ENCODE measurements at regions not wholly inside any gene's neighbourhood (a gene's known extent, or its start where the extent isn't known, plus 50 kb on each side); places are given as distances from the start of the nearest gene placed in this dataset.

DNA sequence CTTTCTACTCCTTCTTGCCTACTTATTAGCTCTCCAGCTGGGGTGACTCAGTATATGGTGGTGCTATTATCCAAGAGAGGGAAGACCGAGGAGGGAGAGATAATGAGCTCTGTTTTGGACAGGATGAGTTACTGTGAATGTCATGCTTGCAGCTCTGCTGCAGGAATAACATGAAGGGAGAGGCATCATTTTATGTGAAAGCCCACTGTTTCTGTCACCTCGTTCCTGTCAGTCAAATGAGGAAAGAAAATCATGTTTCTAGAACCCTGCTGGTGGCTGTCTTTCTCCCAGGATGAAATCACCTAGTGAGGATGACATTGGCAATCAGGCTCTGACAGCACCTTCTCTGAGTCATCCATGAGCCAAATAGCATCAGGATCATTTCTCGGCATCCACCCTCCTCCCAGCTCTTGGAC, 1291.6 kb upstream of the AUTS2 start:
- no peak for DNase-seq (ENCODE audit: low spot score)

- no peak for DNase-seq (ENCODE audit: low spot score)
These were observed 1289.0 kb upstream of the AUTS2 start for GRCh38 chr7:68309271-68309670.

DNA sequence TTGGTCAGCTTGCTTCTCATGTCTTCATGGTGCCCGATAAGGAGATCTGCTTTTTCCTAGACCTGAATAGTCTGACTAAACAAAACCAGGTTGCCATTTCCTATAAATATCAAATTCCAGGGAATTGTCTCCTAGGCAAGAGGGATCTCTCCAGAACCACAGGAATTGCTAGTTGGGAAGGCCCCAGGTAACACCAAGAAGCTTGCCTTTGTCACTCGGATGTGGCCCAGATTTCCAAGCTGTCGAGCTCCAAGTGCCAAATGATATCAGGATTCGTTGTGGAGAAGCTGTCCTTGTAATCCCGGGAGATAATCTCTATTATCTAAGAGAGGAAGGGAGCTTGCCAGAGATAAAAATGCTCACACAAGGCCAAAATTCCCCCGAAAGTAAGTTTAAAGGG, 1288.5 kb upstream of the AUTS2 start:
- no peak for DNase-seq (ENCODE audit: low spot score)

GRCh38 chr7:68311958-68312357, 1286.3 kb upstream of the AUTS2 start:
- no peak for DNase-seq (ENCODE audit: low spot score)

- DNase-seq (ENCODE audit: low spot score): peak; percentile 42
These were observed 1284.5 kb upstream of the AUTS2 start for GRCh38 chr7:68313806-68314205.

- DNase-seq (ENCODE audit: low spot score): no peak
These were observed 1284.1 kb upstream of the AUTS2 start for GRCh38 chr7:68314208-68314607.

DNA sequence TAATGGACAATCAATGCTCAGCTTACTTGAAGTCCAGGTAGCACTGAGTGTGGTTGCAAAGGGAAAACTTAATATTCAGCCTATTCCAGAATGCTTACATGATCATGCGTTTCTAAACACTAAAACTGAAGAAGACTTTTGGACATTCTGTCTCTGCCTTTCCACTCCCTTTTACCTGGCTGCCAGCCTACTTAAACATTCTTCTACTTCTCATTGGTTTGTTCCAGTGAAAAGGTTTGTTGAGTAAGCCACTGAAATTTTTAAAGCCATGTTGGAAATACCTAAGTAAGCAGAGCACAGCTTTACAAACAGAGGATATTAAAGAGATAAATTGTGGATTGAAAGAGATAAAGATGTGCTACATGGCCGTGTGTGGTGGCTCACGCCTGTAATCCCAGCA, 1280.8 kb upstream of the AUTS2 start:
- DNase-seq (ENCODE audit: low spot score): no peak

DNA sequence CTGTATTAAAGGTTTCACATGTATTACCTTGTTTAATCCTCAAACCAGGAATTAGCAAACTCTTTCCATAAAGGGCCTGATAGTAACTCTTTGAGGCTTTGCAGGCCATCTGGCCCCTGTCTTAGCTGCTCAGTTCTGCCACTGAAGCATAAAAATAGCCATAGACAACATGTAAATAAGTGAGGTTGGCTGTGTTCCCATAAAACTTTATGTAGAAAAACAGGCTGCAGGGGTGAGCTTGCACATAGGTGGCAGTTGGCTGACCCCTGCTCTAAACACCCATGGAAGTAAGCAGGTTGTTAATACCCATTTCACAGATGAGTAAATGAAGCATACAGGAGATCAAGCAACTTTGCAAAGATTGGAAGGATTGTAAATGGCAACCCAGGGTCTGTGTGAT, 1279.2 kb upstream of the AUTS2 start:
- DNase-seq (ENCODE audit: low spot score): no peak

DNA sequence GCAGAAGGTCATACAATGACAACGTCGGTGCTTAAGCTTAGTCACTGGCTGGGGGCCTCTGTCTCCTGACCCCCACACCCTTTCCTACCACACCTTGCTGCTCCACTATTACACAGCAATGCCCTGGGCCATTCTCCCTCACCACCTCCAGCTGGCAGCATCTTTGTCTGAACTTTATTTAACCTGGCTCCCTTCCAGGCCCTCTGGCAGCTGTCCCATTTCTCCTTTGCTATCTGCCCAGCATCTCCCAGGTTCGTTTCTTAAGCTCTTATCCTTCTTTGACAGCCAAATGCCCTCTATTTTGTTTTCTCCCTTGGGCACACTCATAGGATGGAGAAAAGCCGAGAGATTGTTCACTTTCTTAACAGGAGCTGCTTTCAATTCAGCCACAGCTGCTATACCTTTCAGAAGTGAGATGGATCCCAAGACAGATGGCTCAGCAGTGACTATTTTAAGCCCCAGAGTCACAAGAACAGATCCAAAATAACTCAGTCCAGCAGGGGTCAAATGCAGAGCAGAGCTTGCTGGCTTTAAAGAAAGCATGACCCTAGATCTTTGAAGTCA, 1277.1 kb upstream of the AUTS2 start:
- DNase-seq (ENCODE audit: low spot score): peak; percentile 69

DNA sequence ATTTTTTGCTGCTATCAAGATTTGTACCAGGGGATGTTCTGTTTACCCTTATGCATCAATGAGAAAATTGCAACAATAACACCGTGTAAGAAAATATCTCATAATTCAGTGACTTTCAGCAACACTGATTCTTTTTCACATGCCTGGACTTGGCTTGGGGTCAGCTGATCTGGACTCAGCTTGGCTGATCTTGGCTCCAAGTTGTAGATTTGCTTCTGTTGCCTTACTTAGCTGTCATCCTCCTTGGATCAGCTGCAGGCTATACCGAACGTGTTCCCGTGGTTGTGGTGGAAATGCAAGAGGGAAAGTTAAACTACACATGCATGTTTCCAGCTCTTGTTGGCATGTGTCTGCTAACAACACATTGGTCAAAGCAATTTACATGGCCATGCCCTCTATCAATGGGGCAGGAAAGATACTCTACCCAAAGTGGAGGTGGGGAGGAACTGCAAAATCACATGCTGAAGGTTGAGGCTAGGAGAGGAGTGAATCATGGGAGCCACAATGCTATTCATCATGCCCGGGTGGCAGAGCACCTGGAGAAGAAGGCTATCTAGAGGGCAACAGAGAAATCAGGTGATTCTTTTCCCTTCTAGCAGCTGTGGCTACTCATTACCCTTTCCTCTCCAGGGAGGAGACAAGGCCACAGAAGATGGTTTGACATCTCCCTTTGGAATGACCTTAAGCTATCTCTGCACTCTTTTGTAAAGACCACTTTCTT, 1276.3 kb upstream of the AUTS2 start:
- peak; percentile 20 for DNase-seq (ENCODE audit: low spot score)

DNA sequence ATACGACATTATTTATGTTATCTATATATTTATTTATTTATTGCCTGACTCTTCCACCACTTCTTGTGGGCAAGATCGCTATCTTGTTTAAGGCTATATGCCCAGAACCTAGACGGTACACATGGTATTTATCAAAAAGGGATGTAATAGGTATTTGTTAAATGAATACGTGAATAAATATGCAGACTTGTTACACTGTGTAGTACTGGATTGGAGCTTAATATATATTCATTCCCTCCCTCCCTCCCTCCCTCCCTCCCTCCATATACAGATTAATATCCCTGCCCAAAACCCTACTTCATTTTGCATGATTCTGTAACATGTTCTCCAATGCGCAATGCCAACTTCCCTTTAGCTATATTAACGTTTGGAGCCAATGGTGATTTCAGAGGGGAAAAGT, 1273.7 kb upstream of the AUTS2 start:
- no peak for DNase-seq (ENCODE audit: low spot score)

GRCh38 chr7:68334216-68334615, 1264.1 kb upstream of the AUTS2 start:
- DNase-seq (ENCODE audit: low spot score): no peak

- no peak for DNase-seq (ENCODE audit: low spot score)
These were observed 1263.5 kb upstream of the AUTS2 start for GRCh38 chr7:68334636-68335272.

GRCh38 chr7:68336594-68336993, 1261.7 kb upstream of the AUTS2 start:
- DNase-seq (ENCODE audit: low spot score): no peak

DNA sequence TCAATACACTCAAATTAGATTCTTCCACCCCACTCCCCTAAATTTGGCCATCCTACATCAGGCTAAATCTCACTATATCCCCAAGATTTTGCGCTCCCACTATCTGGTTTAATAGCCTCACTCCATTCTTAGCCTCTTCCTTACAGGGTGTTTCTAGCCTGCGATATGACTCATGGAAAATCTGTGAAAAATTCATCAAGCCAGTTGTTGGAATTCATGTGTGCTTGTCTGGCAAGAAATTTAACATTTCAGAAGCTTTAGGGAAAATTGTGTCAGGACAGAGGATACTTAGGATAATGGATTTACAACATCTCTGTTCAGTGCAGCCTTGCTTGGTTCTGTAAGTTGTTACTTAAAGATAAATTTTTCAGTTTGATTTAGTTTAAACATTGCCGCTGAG, 1249.9 kb upstream of the AUTS2 start:
- no peak for DNase-seq (ENCODE audit: low spot score)

DNA sequence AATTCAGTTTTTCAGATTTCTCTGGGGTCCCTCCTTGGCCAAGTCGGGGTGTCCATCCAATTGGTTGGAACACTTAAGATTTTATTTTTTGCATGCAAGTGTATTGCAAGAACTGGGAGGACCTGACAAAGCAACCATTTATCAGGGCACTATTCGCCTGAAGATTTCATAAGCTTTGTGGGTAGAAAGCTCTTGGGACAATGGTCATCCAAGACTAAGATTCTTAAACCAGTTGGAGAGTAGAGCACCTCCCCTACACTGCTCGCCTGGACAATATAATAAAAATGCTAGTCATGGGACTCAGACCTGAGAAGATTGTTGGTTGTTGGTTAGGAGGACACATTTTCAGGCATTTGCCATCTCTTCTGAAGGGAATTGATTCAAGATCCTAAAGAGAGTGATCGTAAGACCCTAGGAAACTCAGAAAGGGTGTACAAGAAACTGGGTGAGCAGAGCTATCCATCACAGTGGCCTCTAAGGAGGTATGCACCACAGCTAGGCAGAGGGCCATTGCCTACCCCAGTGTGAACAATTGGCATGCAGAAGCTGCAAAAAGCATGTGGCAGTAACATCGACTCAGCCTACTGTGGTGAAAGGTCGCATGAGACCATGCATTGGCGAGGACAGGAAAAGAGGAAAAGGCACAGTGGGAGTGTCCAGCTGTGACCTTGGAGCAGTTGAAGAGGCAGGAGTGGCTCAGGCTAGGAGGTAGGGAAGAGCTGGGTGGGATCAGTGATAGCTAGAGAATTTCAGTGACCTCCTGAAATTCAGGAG, 1235.3 kb upstream of the AUTS2 start:
- DNase-seq (ENCODE audit: low spot score): no peak

DNA sequence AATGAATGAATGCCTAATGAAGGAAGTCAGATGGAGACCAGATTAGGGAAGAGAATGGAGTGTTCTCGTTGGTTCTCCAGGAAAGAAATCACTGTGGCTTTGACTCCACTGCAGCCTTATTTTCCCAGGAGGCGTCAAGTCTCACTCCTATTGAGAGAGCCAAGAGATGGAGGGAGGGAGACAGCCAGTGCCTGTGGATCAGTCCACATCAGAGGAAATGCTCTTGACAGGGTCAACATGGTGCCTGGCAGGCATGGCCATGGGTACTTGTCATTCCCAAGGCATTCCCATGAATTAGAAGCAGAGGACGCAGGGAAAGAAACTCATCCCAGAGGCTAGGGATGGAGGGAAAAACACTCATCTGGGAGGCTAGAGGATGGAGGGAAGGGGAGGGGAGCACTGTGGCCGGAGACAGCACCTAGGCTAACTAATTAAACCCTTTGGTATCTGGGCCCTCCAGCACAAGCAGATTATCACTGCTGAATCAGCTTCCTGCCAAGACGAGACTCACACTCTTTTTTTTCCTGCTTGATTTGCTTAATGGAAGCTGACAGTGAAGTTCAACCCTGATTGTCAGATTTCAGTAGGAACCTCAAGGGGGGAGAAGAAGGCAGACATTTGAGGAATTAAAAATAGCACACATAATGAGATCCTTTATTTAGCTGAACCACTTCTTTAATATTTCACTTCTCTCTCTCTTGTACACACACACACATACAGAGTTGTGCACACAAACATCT, 1233.2 kb upstream of the AUTS2 start:
- DNase-seq (ENCODE audit: low spot score): no peak

DNA sequence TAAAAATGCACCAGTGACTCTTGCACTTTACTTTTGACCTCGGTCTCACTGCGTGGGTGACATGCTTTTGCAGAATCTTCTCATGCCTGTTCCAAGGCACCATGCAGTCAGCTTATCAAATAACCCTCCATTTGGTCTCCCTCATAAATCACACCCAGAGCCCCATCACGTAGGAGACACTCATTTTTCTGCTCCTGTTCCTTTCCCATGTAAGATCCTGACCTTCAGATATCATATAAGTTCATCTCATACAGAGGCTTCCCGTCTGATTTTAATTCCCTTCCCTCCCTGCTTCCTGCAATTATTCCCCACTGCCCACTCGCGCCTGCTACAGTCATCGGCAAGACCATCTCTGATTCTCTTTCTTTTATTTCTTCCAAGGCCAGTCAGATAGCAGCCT, 1226.3 kb upstream of the AUTS2 start:
- no peak for DNase-seq (ENCODE audit: low spot score)

DNA sequence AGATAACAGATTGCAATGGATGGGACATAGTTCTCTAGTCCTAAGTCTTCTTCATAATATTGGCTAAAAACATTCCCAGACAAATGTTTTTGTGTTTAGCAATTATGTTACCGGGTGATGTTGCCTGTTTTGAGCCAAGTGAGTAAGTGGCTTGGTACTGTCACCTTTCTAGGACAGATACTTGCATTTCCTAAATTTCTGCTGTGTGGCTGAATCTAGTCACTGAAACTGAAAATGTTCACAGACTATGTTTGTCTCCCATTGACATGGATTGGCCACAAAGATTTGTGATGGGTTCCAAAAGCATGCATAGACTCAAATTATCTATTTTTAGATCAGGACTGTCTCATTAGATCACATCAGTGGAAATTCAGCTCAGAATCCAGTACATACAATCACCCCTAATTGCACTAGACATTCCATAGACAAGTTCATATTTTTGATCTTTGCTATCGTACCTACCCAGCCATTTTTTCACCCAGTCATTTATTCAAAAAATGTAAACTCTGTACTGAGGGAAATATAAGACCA, 1222.1 kb upstream of the AUTS2 start:
- DNase-seq (ENCODE audit: low spot score): no peak

- no peak for DNase-seq (ENCODE audit: low spot score)
These were observed 1216.5 kb upstream of the AUTS2 start for GRCh38 chr7:68381731-68382130.

DNA sequence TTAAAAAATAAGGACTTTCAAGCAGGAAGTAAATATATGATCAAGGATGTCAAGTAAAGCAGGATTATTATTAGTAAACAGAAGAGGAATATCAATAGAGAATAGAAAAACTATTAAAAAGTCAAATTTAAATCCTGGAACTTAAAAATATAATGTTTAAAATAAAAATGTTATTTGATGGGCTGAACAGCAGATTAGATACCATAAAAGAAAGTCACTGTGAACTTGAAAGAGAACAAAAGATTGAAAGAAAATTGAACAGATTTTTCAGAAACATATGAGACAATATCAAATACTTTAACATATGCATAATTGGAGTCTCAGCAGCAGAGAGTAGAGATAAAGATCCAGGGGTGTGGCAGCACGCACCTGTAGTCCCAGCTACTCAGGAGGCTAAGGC, 1213.7 kb upstream of the AUTS2 start:
- DNase-seq (ENCODE audit: low spot score): no peak

DNA sequence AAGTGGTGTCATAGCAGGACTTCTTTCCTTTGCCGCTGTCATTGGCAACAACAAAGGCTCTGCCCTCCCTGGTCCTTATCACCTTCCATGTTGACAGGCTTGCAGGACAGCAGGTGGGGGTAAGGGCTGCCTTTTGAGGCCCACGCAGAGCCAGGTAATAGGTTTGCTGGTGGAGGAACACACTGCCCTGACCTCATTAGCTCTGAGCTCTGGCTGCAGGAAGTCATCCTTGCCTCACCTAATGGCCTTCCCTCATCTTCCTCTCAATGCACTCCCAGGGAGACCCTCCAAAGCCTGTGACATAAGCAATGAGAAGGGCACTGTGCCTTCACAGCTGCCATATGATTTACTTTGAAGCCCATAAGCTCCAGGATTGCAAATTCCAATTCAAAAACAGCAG, 1205.2 kb upstream of the AUTS2 start:
- no peak for DNase-seq (ENCODE audit: low spot score)

All from kidney tubule cell (primary cell).